H1 (cell line): ENCODE measurements at regions not wholly inside any gene's neighbourhood (a gene's known extent, or its start where the extent isn't known, plus 50 kb on each side); places are given as distances from the start of the nearest gene placed in this dataset.

Experiments used
- CTCF ChIP-seq, 3 experiments: IDR thresholded peaks; 1 replicate in 2 of 3; 2 replicates in 1 of 3; pipeline versions ENCODE4 v1.5.1 to v1.6.1; 2011; ENCODE audit warnings: low read length in 3 of 3, mild to moderate bottlenecking in 3 of 3, inconsistent platforms in 2 of 3, low read depth in 1 of 3, moderate library complexity in 1 of 3; ENCODE audit not compliant: insufficient read depth in 1 of 3; ENCODE audit errors: control extremely low read depth in 1 of 3
- E2F6 ChIP-seq: IDR thresholded peaks from 2 replicates; pipeline ENCODE4 v1.6.1; 2012; ENCODE audit warnings: inconsistent platforms
- EGR1 ChIP-seq: IDR thresholded peaks from 2 replicates; pipeline ENCODE4 v1.6.1; 2011; ENCODE audit warnings: low read depth, low read length, borderline replicate concordance
- EZH2 ChIP-seq: fragments of 200-600 bp; sonication (generic); IDR thresholded peaks from 2 replicates; pipeline ENCODE4 v1.7.1; 2012; ENCODE audit warnings: low read depth, mild to moderate bottlenecking, moderate library complexity, low read length, inconsistent platforms; ENCODE audit not compliant: severe bottlenecking
- GABPA ChIP-seq: IDR thresholded peaks from 2 replicates; pipeline ENCODE4 v1.6.1; 2011; ENCODE audit warnings: mild to moderate bottlenecking, low read length, moderate library complexity, borderline replicate concordance; ENCODE audit not compliant: insufficient read depth
- MAFK ChIP-seq: IDR thresholded peaks from 2 replicates; pipeline ENCODE4 v1.6.1; 2012; ENCODE audit warnings: low read depth, mild to moderate bottlenecking, improper control_type of control experiment, low read length
- NANOG ChIP-seq: IDR thresholded peaks from 2 replicates; pipeline ENCODE4 v1.6.1; 2011; ENCODE audit warnings: low read length, low read depth, mild to moderate bottlenecking, inconsistent platforms; ENCODE audit not compliant: insufficient read depth, poor library complexity, severe bottlenecking
- RNF2 ChIP-seq: fragments of 200-900, 300-1000 bp; sonication (generic); IDR thresholded peaks from 2 replicates; pipeline ENCODE4 v1.7.1; 2016; ENCODE audit warnings: borderline replicate concordance, low read depth, mild to moderate bottlenecking, antibody characterized with exemption, low read length; ENCODE audit not compliant: poor library complexity, severe bottlenecking; ENCODE audit errors: missing control alignments
- YY1 ChIP-seq: IDR thresholded peaks from 2 replicates; pipeline ENCODE4 v1.6.1; 2011; ENCODE audit warnings: low read depth, mild to moderate bottlenecking, low read length

- TF ChIP-seq CTCF (IDR thresholded peaks at IDR 0.05; ENCODE audit: control extremely low read depth in 1 of 3, insufficient read depth in 1 of 3, low read depth in 1 of 3, low read length in 3 of 3): no peak
- TF ChIP-seq GABPA: no peak
- no peak for TF ChIP-seq YY1
- no peak for TF ChIP-seq RNF2
- no peak for TF ChIP-seq E2F6
- no peak for TF ChIP-seq NANOG
- TF ChIP-seq EGR1: no peak
- TF ChIP-seq MAFK: no peak
- no peak for TF ChIP-seq EZH2
Measured at GRCh38 chr7:45469103-45469502, 105.1 kb upstream of the ADCY1 start.
